Adipocyte (in vitro differentiated cells): ENCODE measurements at regions not wholly inside any gene's neighbourhood (a gene's known extent, or its start where the extent isn't known, plus 50 kb on each side); places are given as distances from the start of the nearest gene placed in this dataset.
A peak's percentile ranks its signal among the peaks of the same experiment; 100 is the strongest.
"Not testable (repeated sequence)": the region's sequence is repeated elsewhere in the genome, so short reads cannot be mapped to it uniquely, and the experiment has no call there.

Experiments used
- DNase-seq: peaks from one replicate; pipeline ENCODE4 v3.0.0-alpha.2; 2015; ENCODE audit warnings: low read depth
- H3K27me3 ChIP-seq: replicated peaks from 2 replicates; pipeline ENCODE4 v1.7.0; 2013; ENCODE audit warnings: mild to moderate bottlenecking, low read length, moderate library complexity; ENCODE audit not compliant: control insufficient read depth, insufficient read depth
- H3K36me3 ChIP-seq: 2 replicates; pipeline ENCODE4 v1.7.0; 2013; ENCODE audit warnings: low read length, mild to moderate bottlenecking, moderate library complexity; ENCODE audit not compliant: control insufficient read depth, insufficient read depth, severe bottlenecking
- H3K4me1 ChIP-seq: 2 replicates; pipeline ENCODE4 v1.7.0; 2013; ENCODE audit warnings: mild to moderate bottlenecking, low read length, moderate library complexity; ENCODE audit not compliant: control insufficient read depth, insufficient read depth
- H3K4me3 ChIP-seq: 2 replicates; pipeline ENCODE4 v1.7.0; 2013; ENCODE audit warnings: mild to moderate bottlenecking, low read length, moderate library complexity
- H3K9ac ChIP-seq: 2 replicates; pipeline ENCODE4 v1.7.0; 2013; ENCODE audit warnings: mild to moderate bottlenecking, low read length, moderate library complexity
- H3K9me3 ChIP-seq: 2 replicates; pipeline ENCODE4 v1.7.0; 2013; ENCODE audit warnings: mild to moderate bottlenecking, low read length, moderate library complexity; ENCODE audit not compliant: control insufficient read depth

- DNase-seq: no peak
- no peak overlapping the region for H3K9ac ChIP-seq
- peaks cover 3% of the 10 kb centered on the region for H3K4me1 ChIP-seq
- no peaks in the 10 kb centered on the region for H3K36me3 ChIP-seq
- H3K27me3 ChIP-seq: no peaks in the 10 kb centered on the region
- no peak overlapping the region for H3K4me3 ChIP-seq
- no peaks in the 10 kb centered on the region for H3K9me3 ChIP-seq
Measured at GRCh38 chr4:155033604-155034003, 174.8 kb upstream of the NPY2R start.

DNA sequence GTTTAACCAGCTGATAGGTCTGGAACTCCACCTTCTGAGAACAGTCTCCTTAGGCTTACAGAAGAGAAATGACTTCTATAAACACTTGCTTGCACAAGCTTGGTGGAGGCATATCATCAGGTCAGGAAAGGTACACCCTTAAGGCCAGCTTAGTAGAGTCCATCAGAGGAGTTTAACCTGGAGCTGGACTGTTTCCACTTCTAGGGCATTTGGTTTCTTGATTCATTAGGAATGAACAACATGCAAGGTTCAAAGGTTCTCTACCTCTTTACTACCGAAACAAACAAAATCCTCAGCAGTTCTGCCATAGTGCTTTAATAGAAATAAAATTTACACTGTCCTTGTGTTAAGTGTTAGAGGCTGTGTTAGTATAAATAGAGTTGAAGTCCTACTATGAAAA, 171.4 kb upstream of the NPY2R start:
- Histone ChIP-seq H3K9me3 (no peaks in the 10 kb centered on the region), H3K27me3 (no peaks in the 10 kb centered on the region), H3K36me3 (no peaks in the 10 kb centered on the region), H3K9ac (no peak overlapping the region), H3K4me1 (peaks cover 8% of the 10 kb centered on the region), H3K4me3 (no peak overlapping the region)
- no peak for DNase-seq

DNA sequence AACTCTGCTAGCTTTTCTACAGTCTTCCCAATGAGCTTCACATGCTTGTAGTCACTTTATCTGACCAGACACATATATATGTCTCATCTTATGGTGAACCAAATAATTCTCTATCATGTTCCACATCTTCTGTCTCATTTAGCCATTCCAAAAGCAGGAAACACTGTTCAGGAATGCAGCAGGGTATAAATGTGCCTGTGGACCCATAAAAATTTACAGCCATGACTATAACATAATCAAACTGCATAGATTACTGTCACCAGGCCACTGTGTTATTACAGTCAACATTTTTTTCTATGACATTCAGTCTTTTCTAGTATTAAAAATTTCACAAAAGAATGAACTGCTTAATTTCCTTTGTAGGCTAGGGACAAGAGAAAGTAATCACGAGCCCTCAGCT, 170.0 kb upstream of the NPY2R start:
- no peaks in the 10 kb centered on the region for H3K36me3 ChIP-seq
- no peak overlapping the region for H3K4me3 ChIP-seq
- H3K4me1 ChIP-seq: peaks cover 21% of the 10 kb centered on the region
- H3K27me3 ChIP-seq: no peaks in the 10 kb centered on the region
- no peak overlapping the region for H3K9ac ChIP-seq
- H3K9me3 ChIP-seq: no peaks in the 10 kb centered on the region
- DNase-seq: no peak

DNA sequence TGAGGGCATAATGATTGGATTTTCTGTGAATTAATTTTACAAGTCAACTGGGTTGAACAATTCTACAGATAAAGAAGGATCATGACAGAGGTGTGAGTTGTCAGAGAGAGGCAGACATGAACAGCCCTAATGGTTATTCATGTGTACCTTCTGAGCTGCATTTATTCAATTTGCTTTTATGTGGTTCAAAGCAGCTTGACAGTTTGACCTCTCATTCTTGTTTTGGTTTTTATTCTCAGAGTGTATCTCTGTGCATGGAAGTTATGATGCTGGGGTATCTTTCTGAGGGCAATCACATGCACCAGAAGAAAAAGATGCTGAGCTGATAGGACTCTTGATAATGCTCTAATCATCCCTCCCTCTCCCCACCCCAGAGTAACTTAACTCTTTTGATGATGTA, 169.3 kb upstream of the NPY2R start:
- DNase-seq: no peak
- Histone ChIP-seq H3K9me3 (no peaks in the 10 kb centered on the region), H3K4me1 (peaks cover 21% of the 10 kb centered on the region), H3K9ac (no peak overlapping the region), H3K4me3 (no peak overlapping the region), H3K36me3 (no peaks in the 10 kb centered on the region), H3K27me3 (no peaks in the 10 kb centered on the region)

DNA sequence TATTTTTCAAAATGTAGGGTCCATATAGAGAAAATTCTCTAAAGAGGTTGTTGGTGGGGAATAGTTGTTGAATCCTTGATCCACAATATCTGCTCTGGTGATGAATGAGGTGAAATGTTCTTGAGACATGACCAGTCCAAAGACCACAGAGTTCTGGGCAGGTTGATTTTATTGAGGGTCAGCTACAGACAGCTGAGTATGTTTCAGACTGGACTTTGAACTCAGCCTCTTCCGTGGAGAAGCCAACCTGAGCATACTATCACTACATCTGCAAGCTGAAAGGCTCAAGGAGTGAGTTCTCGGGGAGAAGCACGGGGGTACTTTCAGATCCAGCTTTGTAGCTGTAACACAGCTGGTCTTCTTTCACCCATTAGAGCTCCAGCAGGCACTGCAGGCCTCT, 168.4 kb upstream of the NPY2R start:
- Histone ChIP-seq H3K4me1 (peaks cover 21% of the 10 kb centered on the region), H3K9me3 (no peaks in the 10 kb centered on the region), H3K27me3 (no peaks in the 10 kb centered on the region), H3K9ac (no peak overlapping the region), H3K4me3 (no peak overlapping the region), H3K36me3 (no peaks in the 10 kb centered on the region)
- no peak for DNase-seq

- Histone ChIP-seq H3K4me3 (no peak overlapping the region), H3K9me3 (no peaks in the 10 kb centered on the region), H3K27me3 (no peaks in the 10 kb centered on the region), H3K36me3 (no peaks in the 10 kb centered on the region), H3K4me1 (peaks cover 21% of the 10 kb centered on the region), H3K9ac (peak overlapping the region; percentile 37)
- DNase-seq: no peak
Measured at GRCh38 chr4:155042014-155042413, 166.4 kb upstream of the NPY2R start.

GRCh38 chr4:155044251-155044650, 164.2 kb upstream of the NPY2R start:
- H3K9me3 ChIP-seq, H3K9ac ChIP-seq, H3K4me3 ChIP-seq, H3K36me3 ChIP-seq, H3K27me3 ChIP-seq, DNase-seq: not testable (repeated sequence)
- H3K4me1 ChIP-seq: peaks cover 21% of the 10 kb centered on the region

- Histone ChIP-seq H3K4me3 (no peak overlapping the region), H3K36me3 (no peaks in the 10 kb centered on the region), H3K9ac (no peak overlapping the region), H3K9me3 (peaks cover 6% of the 10 kb centered on the region), H3K4me1 (peaks cover 5% of the 10 kb centered on the region), H3K27me3 (no peaks in the 10 kb centered on the region)
- DNase-seq: no peak
Measured at GRCh38 chr4:155047755-155048154, 160.7 kb upstream of the NPY2R start.

GRCh38 chr4:155054042-155054441, 154.4 kb upstream of the NPY2R start:
- not testable (repeated sequence) for H3K9ac ChIP-seq, H3K4me1 ChIP-seq, H3K9me3 ChIP-seq, H3K36me3 ChIP-seq, DNase-seq, H3K27me3 ChIP-seq, H3K4me3 ChIP-seq

- Histone ChIP-seq H3K9me3 (no peaks in the 10 kb centered on the region), H3K4me1 (peaks cover 11% of the 10 kb centered on the region), H3K36me3 (no peaks in the 10 kb centered on the region), H3K9ac (no peak overlapping the region), H3K27me3 (no peaks in the 10 kb centered on the region), H3K4me3 (no peak overlapping the region)
- peak; percentile 19 for DNase-seq
Measured at GRCh38 chr4:155060419-155060818, 148.0 kb upstream of the NPY2R start.

GRCh38 chr4:155060873-155061272, 147.6 kb upstream of the NPY2R start:
- H3K36me3 ChIP-seq: no peaks in the 10 kb centered on the region
- DNase-seq: no peak
- H3K27me3 ChIP-seq: no peaks in the 10 kb centered on the region
- H3K4me1 ChIP-seq: peaks cover 11% of the 10 kb centered on the region
- H3K9me3 ChIP-seq: no peaks in the 10 kb centered on the region
- H3K4me3 ChIP-seq: no peak overlapping the region
- no peak overlapping the region for H3K9ac ChIP-seq

- Histone ChIP-seq H3K9ac (no peak overlapping the region), H3K36me3 (no peaks in the 10 kb centered on the region), H3K4me3 (no peak overlapping the region)
Measured at GRCh38 chr4:155062948-155063347, 145.5 kb upstream of the NPY2R start.

More at GRCh38 chr4:155062948-155063347, 145.5 kb upstream of the NPY2R start:
- peaks cover 11% of the 10 kb centered on the region for H3K4me1 ChIP-seq
- H3K27me3 ChIP-seq: no peaks in the 10 kb centered on the region
- no peak for DNase-seq
- no peaks in the 10 kb centered on the region for H3K9me3 ChIP-seq
